LNCaP clone FGC (cell line): ENCODE measurements at regions not wholly inside any gene's neighbourhood (a gene's known extent, or its start where the extent isn't known, plus 50 kb on each side); places are given as distances from the start of the nearest gene placed in this dataset.

Experiments
- DNase-seq: peaks from one replicate; pipeline ENCODE4 v3.0.0-alpha.2; 2011; ENCODE audit warnings: low read depth
- H3K4me3 ChIP-seq: 2 replicates; pipeline ENCODE4 v1.5.1; 2011; ENCODE audit warnings: mild to moderate bottlenecking, low read depth, low read length, control low read depth
- CTCF ChIP-seq: IDR thresholded peaks from 2 replicates; pipeline ENCODE4 v1.5.1; 2012; ENCODE audit warnings: mild to moderate bottlenecking; ENCODE audit not compliant: control insufficient read depth, insufficient read depth; ENCODE audit errors: extremely low read depth

DNA sequence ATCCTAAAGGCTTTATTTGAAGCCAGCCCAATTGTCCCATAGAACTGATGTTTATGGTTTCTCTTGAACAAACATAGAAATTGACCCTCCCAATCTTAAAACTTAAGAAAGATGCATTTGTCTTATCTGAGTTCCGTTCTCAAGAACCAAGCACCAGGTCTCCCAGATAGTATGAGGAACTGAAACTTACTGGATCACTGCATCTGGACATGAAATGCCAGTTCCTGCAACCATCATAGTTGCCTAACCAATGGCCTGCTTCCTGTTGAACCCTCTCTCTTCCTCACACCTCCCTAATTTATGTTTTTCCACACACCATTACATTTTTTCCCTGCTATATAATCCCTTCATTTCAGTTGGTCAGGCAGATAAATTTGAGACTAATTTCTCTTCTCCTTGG, 478.9 kb downstream of the HTR1A start:
- no peak overlapping the region for H3K4me3 ChIP-seq
- no peak for DNase-seq
- TF ChIP-seq CTCF: no peak

DNA sequence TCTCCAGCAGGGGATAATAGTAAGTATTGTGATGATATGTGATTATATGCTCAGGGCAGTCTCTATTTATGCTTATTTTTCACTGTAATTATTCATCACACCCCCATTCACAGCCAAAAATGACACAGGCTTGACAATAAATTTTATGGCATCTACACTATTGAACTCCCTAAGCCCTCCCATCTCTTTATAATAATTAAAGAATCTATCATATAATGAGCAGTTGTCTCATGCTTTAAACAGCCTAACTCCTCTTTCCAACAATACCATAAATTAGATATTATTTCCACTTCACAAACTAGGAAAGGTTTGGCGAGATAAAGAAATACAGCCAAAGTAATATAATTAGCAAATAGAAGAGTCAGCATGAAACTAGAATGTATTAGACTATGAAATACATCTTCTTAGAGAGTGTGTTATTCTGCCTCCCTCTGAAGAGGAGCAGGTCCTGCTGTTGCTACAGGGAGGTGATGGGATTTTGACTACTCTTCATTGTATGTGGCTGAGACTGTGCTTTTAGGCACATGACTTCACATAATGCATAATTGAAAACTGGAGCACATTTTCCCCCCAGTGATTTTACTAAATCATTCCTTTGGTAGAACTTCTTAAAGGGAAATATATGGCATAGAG, 488.8 kb downstream of the HTR1A start:
- H3K4me3 ChIP-seq: no peak overlapping the region
- TF ChIP-seq CTCF: no peak
- no peak for DNase-seq

- TF ChIP-seq CTCF: no peak
- DNase-seq: no peak
- no peak overlapping the region for H3K4me3 ChIP-seq
These were observed 506.0 kb downstream of the HTR1A start for GRCh38 chr5:63456279-63456678.

- no peak for TF ChIP-seq CTCF
- H3K4me3 ChIP-seq: no peak overlapping the region
- DNase-seq: no peak
These were observed 511.1 kb downstream of the HTR1A start for GRCh38 chr5:63451188-63451587.

DNA sequence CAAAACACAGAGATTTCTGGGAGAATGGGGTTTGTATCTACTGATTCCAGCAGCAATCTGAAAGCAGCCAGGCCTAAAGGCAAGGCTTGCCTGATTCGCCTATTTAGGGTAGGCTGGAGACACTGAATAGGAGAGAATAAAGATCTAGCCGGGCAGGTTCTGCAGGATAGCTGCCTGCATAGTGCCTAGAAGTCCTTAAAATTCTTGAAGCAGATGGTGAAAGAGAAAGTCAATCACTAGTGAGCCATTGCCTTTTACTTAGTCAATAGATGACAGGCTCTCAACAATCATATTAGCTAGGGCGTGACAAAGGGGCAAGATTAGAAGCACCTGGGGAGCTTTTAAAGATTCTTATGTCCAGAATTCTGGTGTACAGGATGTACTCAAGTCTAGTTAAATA, 522.7 kb downstream of the HTR1A start:
- no peak overlapping the region for H3K4me3 ChIP-seq
- DNase-seq: no peak
- no peak for TF ChIP-seq CTCF

DNA sequence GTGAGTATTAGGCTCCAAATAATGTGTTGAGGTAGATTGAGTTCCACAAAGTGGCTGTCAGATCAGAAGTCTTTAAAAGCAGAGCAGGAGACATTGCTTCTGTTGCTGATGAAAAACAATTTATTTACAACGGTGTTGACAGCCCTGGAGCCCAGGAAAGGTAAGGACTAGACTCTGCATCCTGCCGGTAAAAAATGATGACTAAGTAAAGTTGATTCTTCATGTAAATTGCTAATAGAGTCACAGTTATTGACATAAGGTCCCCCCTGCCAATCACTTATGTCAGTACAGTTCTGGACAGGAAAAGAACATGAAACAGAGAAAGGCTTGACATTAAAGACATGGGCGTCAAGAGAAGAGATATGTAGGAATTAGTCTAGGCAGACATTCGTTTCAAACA, 552.5 kb downstream of the HTR1A start:
- no peak for TF ChIP-seq CTCF

DNA sequence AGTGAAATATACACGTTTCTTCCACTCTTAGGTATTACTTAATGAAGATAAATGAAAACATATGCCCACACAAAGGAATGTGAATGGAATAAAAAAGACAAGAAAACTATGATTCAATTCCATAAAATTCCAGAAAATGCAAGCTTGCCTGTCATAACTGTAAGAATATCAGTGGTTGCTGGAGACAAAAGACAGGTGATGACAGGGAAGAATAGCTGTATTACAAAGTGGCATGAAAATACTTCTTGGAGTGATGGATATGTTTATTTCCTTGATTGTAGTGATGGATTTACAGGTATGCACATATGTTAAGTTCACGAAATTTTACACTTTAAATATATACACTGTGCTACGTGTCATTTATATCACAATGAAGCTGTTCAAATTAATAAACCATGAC, 553.3 kb downstream of the HTR1A start:
- DNase-seq: no peak
- no peak overlapping the region for H3K4me3 ChIP-seq
- no peak for TF ChIP-seq CTCF

More for the DNA sequence above, 552.5 kb downstream of the HTR1A start:
- no peak overlapping the region for H3K4me3 ChIP-seq
- DNase-seq: no peak
